Parathyroid adenoma (tissue), 2 donors: ENCODE measurements at regions not wholly inside any gene's neighbourhood (a gene's known extent, or its start where the extent isn't known, plus 50 kb on each side); places are given as distances from the start of the nearest gene placed in this dataset.

Experiments used
- H2AFZ ChIP-seq: fragments of 300-600 bp; sonication (generic); one replicate; pipeline ENCODE4 v1.7.0; 2017; ENCODE audit warnings: antibody characterized with exemption, mild to moderate bottlenecking
- H3K27ac ChIP-seq: fragments of 300-600 bp; sonication (generic); one replicate; pipeline ENCODE4 v1.7.0; 2017
- H3K27me3 ChIP-seq: fragments of 300-600 bp; sonication (generic); one replicate; pipeline ENCODE4 v1.7.0; 2017; ENCODE audit warnings: low read length; ENCODE audit not compliant: control insufficient read depth, insufficient read depth
- H3K36me3 ChIP-seq: fragments of 300-600 bp; sonication (generic); one replicate; pipeline ENCODE4 v1.7.0; 2017; ENCODE audit warnings: low read length; ENCODE audit not compliant: control insufficient read depth, insufficient read depth
- H3K4me1 ChIP-seq: fragments of 300-600 bp; sonication (generic); one replicate; pipeline ENCODE4 v1.7.0; 2017; ENCODE audit warnings: control low read depth
- H3K4me2 ChIP-seq: fragments of 300-600 bp; sonication (generic); one replicate; pipeline ENCODE4 v1.7.0; 2017; ENCODE audit warnings: low read length
- H3K4me3 ChIP-seq: fragments of 300-600 bp; sonication (generic); one replicate; pipeline ENCODE4 v1.7.0; 2017; ENCODE audit warnings: low read depth, low read length
- H3K79me2 ChIP-seq: fragments of 300-600 bp; sonication (generic); one replicate; pipeline ENCODE4 v1.7.0; 2017; ENCODE audit warnings: control low read depth
- H3K9ac ChIP-seq: fragments of 300-600 bp; sonication (generic); one replicate; pipeline ENCODE4 v1.7.0; 2017; ENCODE audit warnings: mild to moderate bottlenecking
- H3K9me3 ChIP-seq: fragments of 300-600 bp; sonication (generic); one replicate; pipeline ENCODE4 v1.7.0; 2017; ENCODE audit warnings: low read length; ENCODE audit not compliant: control insufficient read depth
- TF ChIP-seq, protein P1 (sequence below): fragments of 300-600 bp; sonication (generic); IDR thresholded peaks from one replicate; pipeline ENCODE4 v1.7.0; 2017; ENCODE audit warnings: antibody characterized with exemption, mild to moderate bottlenecking
- donor health status: primary hyperparathyroidism.

GRCh38 chr9:94498801-94499453 is 56.0 kb upstream of the PCAT7 start:
- Histone ChIP-seq H3K4me1 (no peaks in the 10 kb centered on the region), H3K9ac (no peak overlapping the region), H2AFZ (no peak overlapping the region), H3K36me3 (no peaks in the 10 kb centered on the region), H3K79me2 (no peaks in the 10 kb centered on the region), H3K9me3 (no peaks in the 10 kb centered on the region), H3K4me2 (peak overlapping the region; percentile 43), H3K27me3 (no peaks in the 10 kb centered on the region), H3K4me3 (peak overlapping the region; percentile 23), H3K27ac (peak overlapping the region; percentile 24)
- TF ChIP-seq, protein P1, sequence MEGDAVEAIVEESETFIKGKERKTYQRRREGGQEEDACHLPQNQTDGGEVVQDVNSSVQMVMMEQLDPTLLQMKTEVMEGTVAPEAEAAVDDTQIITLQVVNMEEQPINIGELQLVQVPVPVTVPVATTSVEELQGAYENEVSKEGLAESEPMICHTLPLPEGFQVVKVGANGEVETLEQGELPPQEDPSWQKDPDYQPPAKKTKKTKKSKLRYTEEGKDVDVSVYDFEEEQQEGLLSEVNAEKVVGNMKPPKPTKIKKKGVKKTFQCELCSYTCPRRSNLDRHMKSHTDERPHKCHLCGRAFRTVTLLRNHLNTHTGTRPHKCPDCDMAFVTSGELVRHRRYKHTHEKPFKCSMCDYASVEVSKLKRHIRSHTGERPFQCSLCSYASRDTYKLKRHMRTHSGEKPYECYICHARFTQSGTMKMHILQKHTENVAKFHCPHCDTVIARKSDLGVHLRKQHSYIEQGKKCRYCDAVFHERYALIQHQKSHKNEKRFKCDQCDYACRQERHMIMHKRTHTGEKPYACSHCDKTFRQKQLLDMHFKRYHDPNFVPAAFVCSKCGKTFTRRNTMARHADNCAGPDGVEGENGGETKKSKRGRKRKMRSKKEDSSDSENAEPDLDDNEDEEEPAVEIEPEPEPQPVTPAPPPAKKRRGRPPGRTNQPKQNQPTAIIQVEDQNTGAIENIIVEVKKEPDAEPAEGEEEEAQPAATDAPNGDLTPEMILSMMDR, result no peak

- H3K27ac ChIP-seq, result no peak overlapping the region
- H3K4me1 ChIP-seq, result no peaks in the 10 kb centered on the region
- H3K4me2 ChIP-seq, result no peak overlapping the region
- no peaks in the 10 kb centered on the region for H3K36me3 ChIP-seq
- H3K4me3 ChIP-seq, result no peak overlapping the region
- no peaks in the 10 kb centered on the region for H3K27me3 ChIP-seq
- TF ChIP-seq, protein P1, result no peak
- no peak overlapping the region for H2AFZ ChIP-seq
- no peaks in the 10 kb centered on the region for H3K79me2 ChIP-seq
- no peaks in the 10 kb centered on the region for H3K9me3 ChIP-seq
- no peak overlapping the region for H3K9ac ChIP-seq
These were observed 50.5 kb upstream of the PCAT7 start for GRCh38 chr9:94504358-94504757.
